ENCODE measurements at regions not wholly inside any gene's neighbourhood (a gene's known extent, or its start where the extent isn't known, plus 50 kb on each side); places are given as distances from the start of the nearest gene placed in this dataset.
"Not testable (repeated sequence)": the region's sequence is repeated elsewhere in the genome, so short reads cannot be mapped to it uniquely, and the experiment has no call there.

GRCh38 chr10:30197186-30197585 lies 137.8 kb upstream of the JCAD start:
- no peak for DNase-seq (ENCODE audit: low spot score)

- not testable (repeated sequence) for DNase-seq (ENCODE audit: low spot score)
These were observed 137.2 kb upstream of the JCAD start for GRCh38 chr10:30196559-30196958.

GRCh38 chr10:30192846-30193608 lies 133.6 kb upstream of the JCAD start:
- DNase-seq (ENCODE audit: low spot score), result no peak

- no peak for DNase-seq (ENCODE audit: low spot score)
These were observed 131.5 kb upstream of the JCAD start for GRCh38 chr10:30190577-30191552.

GRCh38 chr10:30189238-30189580 lies 129.8 kb upstream of the JCAD start:
- no peak for DNase-seq (ENCODE audit: low spot score)

GRCh38 chr10:30188556-30189237 lies 129.3 kb upstream of the JCAD start:
- DNase-seq (ENCODE audit: low spot score), result no peak

GRCh38 chr10:30188101-30188500 lies 128.7 kb upstream of the JCAD start:
- peak; percentile 24 for DNase-seq (ENCODE audit: low spot score)

GRCh38 chr10:30187010-30187409 lies 127.6 kb upstream of the JCAD start:
- no peak for DNase-seq (ENCODE audit: low spot score)

GRCh38 chr10:30186371-30186875 lies 127.0 kb upstream of the JCAD start:
- DNase-seq (ENCODE audit: low spot score), result peak; percentile 20

- DNase-seq (ENCODE audit: low spot score), result peak; percentile 86
These were observed 126.5 kb upstream of the JCAD start for GRCh38 chr10:30185916-30186315.

- DNase-seq (ENCODE audit: low spot score), result no peak
These were observed 126.0 kb upstream of the JCAD start for GRCh38 chr10:30185341-30185740.

GRCh38 chr10:30184397-30185033 lies 125.1 kb upstream of the JCAD start:
- DNase-seq (ENCODE audit: low spot score), result no peak

GRCh38 chr10:30183055-30183402 lies 123.6 kb upstream of the JCAD start:
- DNase-seq (ENCODE audit: low spot score), result no peak

- peak; percentile 91 for DNase-seq (ENCODE audit: low spot score)
These were observed 123.0 kb upstream of the JCAD start for GRCh38 chr10:30182191-30183054.

GRCh38 chr10:30178356-30178964 lies 119.1 kb upstream of the JCAD start:
- peak; percentile 37 for DNase-seq (ENCODE audit: low spot score)

GRCh38 chr10:30176776-30177533 lies 117.6 kb upstream of the JCAD start:
- no peak for DNase-seq (ENCODE audit: low spot score)

- DNase-seq (ENCODE audit: low spot score), result peak; percentile 69
These were observed 116.8 kb upstream of the JCAD start for GRCh38 chr10:30176182-30176581.

- peak; percentile 23 for DNase-seq (ENCODE audit: low spot score)
These were observed 113.3 kb upstream of the JCAD start for GRCh38 chr10:30172673-30173072.

- no peak for DNase-seq (ENCODE audit: low spot score)
These were observed 112.7 kb upstream of the JCAD start for GRCh38 chr10:30172091-30172490.

GRCh38 chr10:30171601-30172000 lies 112.2 kb upstream of the JCAD start:
- no peak for DNase-seq (ENCODE audit: low spot score)

All from GM03348 (cell line).